Stomach smooth muscle (tissue), 2 donors: ENCODE measurements at regions not wholly inside any gene's neighbourhood (a gene's known extent, or its start where the extent isn't known, plus 50 kb on each side); places are given as distances from the start of the nearest gene placed in this dataset.

Experiments
- H3K27ac ChIP-seq: one replicate; pipeline ENCODE4 v1.7.0; 2013; ENCODE audit warnings: mild to moderate bottlenecking, low read length, inconsistent platforms
- H3K27me3 ChIP-seq, 2 donors: one replicate each; pipeline ENCODE4 v1.7.0; 2013; ENCODE audit warnings: low read length in 2 of 2; ENCODE audit not compliant: insufficient read depth in 2 of 2, control insufficient read depth in 1 of 2
- H3K36me3 ChIP-seq, 2 donors: one replicate each; pipeline ENCODE4 v1.7.0; 2013; ENCODE audit warnings: low read length in 2 of 2; ENCODE audit not compliant: control insufficient read depth in 2 of 2, insufficient read depth in 2 of 2
- H3K4me1 ChIP-seq: one replicate; pipeline ENCODE4 v1.7.0; 2013; ENCODE audit warnings: low read length; ENCODE audit not compliant: control insufficient read depth, insufficient read depth
- H3K4me3 ChIP-seq, 2 donors: one replicate each; pipeline ENCODE4 v1.7.0; 2013; ENCODE audit warnings: low read length in 2 of 2
- H3K9ac ChIP-seq, 2 donors: one replicate each; pipeline ENCODE4 v1.7.0; 2013; ENCODE audit warnings: low read length in 2 of 2, mild to moderate bottlenecking in 1 of 2
- H3K9me3 ChIP-seq, 2 donors: one replicate each; pipeline ENCODE4 v1.7.0; 2013; ENCODE audit warnings: low read length in 2 of 2; ENCODE audit not compliant: control insufficient read depth in 2 of 2
- donor health status: healthy.
- donor health status: Pancreatic carcinoma.

DNA sequence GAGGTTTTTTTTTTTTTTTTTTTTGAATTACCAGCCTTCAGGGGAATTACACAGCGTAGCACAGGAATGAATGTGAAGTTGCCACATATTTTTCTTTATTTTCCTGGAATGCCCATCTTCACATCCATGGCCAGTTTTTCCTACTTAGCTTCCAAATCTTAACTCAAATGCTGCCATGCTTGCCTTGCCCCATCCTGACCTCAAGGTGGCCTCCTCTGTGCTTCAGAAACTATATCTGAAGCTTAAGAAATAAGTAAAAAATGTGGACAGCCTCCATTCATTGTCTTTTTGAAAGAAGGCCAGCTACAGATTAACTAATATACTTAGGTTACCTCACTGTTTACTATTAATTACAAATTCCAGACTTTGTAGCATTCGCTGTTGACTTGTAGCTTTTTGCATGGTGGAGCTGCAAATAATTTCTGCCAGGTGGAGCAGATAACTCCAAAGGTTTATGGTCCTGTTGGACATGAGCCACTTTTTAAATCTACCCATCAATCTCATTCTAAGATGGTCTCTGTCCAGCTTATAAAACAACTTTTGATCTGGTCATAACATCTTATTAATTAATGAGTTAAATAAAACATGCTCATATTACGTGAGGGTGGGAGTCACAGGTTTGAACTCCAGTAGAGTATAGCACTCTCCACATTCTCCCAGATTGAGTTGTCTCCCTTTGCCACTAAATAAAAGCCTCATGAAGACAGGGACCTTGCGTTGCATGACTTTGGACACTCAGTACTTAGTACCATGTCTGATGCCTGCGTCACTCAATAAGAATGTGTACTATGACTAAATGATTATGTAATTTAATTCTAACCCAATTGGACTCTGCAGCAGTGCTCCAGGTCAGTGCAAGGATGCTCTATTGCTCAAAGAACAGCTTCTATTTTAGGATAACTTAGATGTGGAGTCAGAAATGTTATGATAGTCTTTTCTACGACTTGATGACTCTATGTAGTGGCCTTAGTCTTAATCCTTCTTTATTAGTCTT lies 678.6 kb upstream of the CITED2 start:
- Histone ChIP-seq H3K27ac (no peak overlapping the region), H3K9me3 (no peaks in the 10 kb centered on the region), H3K9ac (no peak overlapping the region), H3K4me3 (no peak overlapping the region), H3K4me1 (peaks cover 4% of the 10 kb centered on the region), H3K36me3 (no peaks in the 10 kb centered on the region), H3K27me3 (no peaks in the 10 kb centered on the region)

GRCh38 chr6:140051521-140052512 lies 677.4 kb upstream of the CITED2 start:
- Histone ChIP-seq H3K27ac (no peak overlapping the region), H3K27me3 (no peaks in the 10 kb centered on the region), H3K9me3 (no peaks in the 10 kb centered on the region), H3K9ac (no peak overlapping the region), H3K36me3 (no peaks in the 10 kb centered on the region), H3K4me3 (no peak overlapping the region), H3K4me1 (peaks cover 4% of the 10 kb centered on the region)

- Histone ChIP-seq H3K4me1 (peaks cover 4% of the 10 kb centered on the region), H3K36me3 (no peaks in the 10 kb centered on the region), H3K9ac (no peak overlapping the region), H3K27ac (peak overlapping the region; percentile 37), H3K9me3 (no peaks in the 10 kb centered on the region), H3K4me3 (no peak overlapping the region), H3K27me3 (no peaks in the 10 kb centered on the region)
Measured at GRCh38 chr6:140050101-140050995, 675.9 kb upstream of the CITED2 start.

DNA sequence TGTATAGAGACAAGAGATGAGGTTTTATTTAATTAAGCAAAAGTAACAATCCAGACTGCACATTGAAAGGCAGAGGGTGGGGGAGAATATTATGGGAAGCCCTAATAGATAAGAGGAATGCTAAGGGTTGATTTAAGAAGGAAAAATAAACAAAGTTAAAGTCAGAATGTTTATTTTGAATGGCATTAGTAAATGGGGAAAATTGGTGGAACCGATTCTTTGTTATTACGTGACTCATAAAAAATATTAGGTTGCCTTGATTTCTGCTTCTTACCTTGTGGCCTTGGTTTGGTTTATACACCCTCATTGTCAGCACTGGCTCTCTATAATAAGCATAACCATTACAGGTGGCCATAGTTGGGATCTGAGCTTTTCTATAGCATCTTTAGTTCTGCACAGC lies 674.8 kb upstream of the CITED2 start:
- Histone ChIP-seq H3K9ac (no peak overlapping the region), H3K4me1 (peaks cover 4% of the 10 kb centered on the region), H3K27ac (no peak overlapping the region), H3K27me3 (no peaks in the 10 kb centered on the region), H3K36me3 (no peaks in the 10 kb centered on the region), H3K4me3 (no peak overlapping the region), H3K9me3 (no peaks in the 10 kb centered on the region)

DNA sequence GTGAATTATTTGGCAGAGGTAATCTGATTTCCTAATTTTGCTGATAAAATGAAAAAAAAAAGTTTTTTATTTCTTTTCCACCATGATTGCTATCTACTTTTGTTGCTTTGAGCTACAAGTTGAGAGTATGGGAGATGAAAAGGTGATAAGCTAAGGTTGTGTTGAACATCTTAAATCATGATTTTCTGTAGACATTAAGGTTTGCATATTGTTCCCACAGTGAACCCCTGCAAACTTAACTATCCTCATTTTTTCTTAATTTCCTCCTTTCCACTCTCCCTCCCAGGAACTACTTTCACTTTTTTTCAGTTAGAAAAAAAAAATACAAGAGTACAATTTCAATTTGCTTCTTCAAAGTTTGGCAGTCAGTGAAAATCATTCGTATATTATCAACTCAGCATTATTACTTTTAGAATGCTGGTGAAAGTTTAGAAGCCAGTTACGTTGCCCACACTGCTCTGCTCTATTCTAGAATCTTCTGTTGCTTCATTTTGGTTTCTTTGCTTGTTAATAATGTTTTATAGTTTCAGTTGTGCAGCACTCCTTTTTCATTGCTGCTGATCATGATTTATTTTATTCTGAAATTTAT lies 673.8 kb upstream of the CITED2 start:
- Histone ChIP-seq H3K27me3 (no peaks in the 10 kb centered on the region), H3K4me1 (peaks cover 4% of the 10 kb centered on the region), H3K27ac (no peak overlapping the region), H3K36me3 (no peaks in the 10 kb centered on the region), H3K9me3 (no peaks in the 10 kb centered on the region), H3K9ac (no peak overlapping the region), H3K4me3 (no peak overlapping the region)

- H3K9ac ChIP-seq: no peak overlapping the region
- H3K36me3 ChIP-seq: no peaks in the 10 kb centered on the region
- no peak overlapping the region for H3K27ac ChIP-seq
- H3K4me1 ChIP-seq: peaks cover 3% of the 10 kb centered on the region
- H3K9me3 ChIP-seq: no peaks in the 10 kb centered on the region
- no peaks in the 10 kb centered on the region for H3K27me3 ChIP-seq
- no peak overlapping the region for H3K4me3 ChIP-seq
Measured at GRCh38 chr6:140047321-140047720, 672.9 kb upstream of the CITED2 start.

- no peak overlapping the region for H3K4me3 ChIP-seq
- H3K4me1 ChIP-seq: no peaks in the 10 kb centered on the region
- no peaks in the 10 kb centered on the region for H3K27me3 ChIP-seq
- H3K9ac ChIP-seq: no peak overlapping the region
- no peaks in the 10 kb centered on the region for H3K36me3 ChIP-seq
- H3K27ac ChIP-seq: no peak overlapping the region
- H3K9me3 ChIP-seq: no peaks in the 10 kb centered on the region
Measured at GRCh38 chr6:140046016-140046632, 671.7 kb upstream of the CITED2 start.

- H3K36me3 ChIP-seq: no peaks in the 10 kb centered on the region
- H3K9ac ChIP-seq: no peak overlapping the region
- H3K9me3 ChIP-seq: no peaks in the 10 kb centered on the region
- no peak overlapping the region for H3K4me3 ChIP-seq
- no peak overlapping the region for H3K27ac ChIP-seq
- no peaks in the 10 kb centered on the region for H3K4me1 ChIP-seq
- H3K27me3 ChIP-seq: no peaks in the 10 kb centered on the region
Measured at GRCh38 chr6:140045116-140045515, 670.7 kb upstream of the CITED2 start.

DNA sequence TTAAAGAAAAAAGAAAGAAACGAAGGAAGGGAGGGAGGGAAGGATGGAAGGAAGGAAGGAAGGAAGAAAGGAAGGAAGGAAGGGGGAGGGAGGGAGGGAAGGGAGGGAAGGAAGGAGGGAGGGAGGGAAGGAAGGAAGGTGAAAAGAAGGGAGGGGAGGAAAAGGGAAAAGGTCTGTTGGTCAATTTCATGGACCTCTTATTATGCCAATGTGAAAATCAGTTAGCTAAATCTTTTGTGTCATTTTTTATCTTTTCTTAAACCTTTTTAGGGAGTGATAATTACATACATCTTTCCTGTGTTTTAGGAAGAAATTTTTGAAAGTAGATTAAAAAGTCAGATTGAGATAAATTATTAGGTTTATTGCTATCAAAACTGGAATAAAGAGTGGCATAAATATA lies 670.2 kb upstream of the CITED2 start:
- H3K36me3 ChIP-seq: no peaks in the 10 kb centered on the region
- no peaks in the 10 kb centered on the region for H3K9me3 ChIP-seq
- H3K27me3 ChIP-seq: no peaks in the 10 kb centered on the region
- H3K9ac ChIP-seq: no peak overlapping the region
- no peak overlapping the region for H3K4me3 ChIP-seq
- H3K4me1 ChIP-seq: no peaks in the 10 kb centered on the region
- H3K27ac ChIP-seq: no peak overlapping the region
